HepG2 (cell line): ENCODE measurements at regions not wholly inside any gene's neighbourhood (a gene's known extent, or its start where the extent isn't known, plus 50 kb on each side); places are given as distances from the start of the nearest gene placed in this dataset.

Experiments
- MED13 ChIP-seq: sonication (generic); formaldehyde crosslinking; IDR thresholded peaks from 2 replicates; pipeline ENCODE4 v1.5.0; 2020; ENCODE audit warnings: missing genetic modification reagents
- PHB2 ChIP-seq: fragments of 450-650 bp; IDR thresholded peaks from 2 replicates; pipeline ENCODE4 v1.6.1; 2018; ENCODE audit not compliant: partially characterized antibody
- SIN3A ChIP-seq: IDR thresholded peaks from 2 replicates; pipeline ENCODE4 v1.6.1; 2011; ENCODE audit warnings: low read depth, mild to moderate bottlenecking, control low read depth, low read length, borderline replicate concordance
- SMARCE1 ChIP-seq: fragments of 450-650 bp; IDR thresholded peaks from 2 replicates; pipeline ENCODE4 v1.6.1; 2017; ENCODE audit warnings: borderline replicate concordance
- TCF7 ChIP-seq: sonication (generic); IDR thresholded peaks from 2 replicates; pipeline ENCODE4 v1.6.1; 2016; ENCODE audit warnings: antibody characterized with exemption, low read depth
- ZNF556 ChIP-seq: sonication (generic); formaldehyde crosslinking; IDR thresholded peaks from 2 replicates; pipeline ENCODE4 v1.4.0; 2020; ENCODE audit warnings: mild to moderate bottlenecking, missing genetic modification reagents, borderline replicate concordance
- TF ChIP-seq, protein P1 (sequence below), 2 experiments: fragments of 450-650 bp in 1 of 2; sonication (generic) in 1 of 2; formaldehyde crosslinking in 1 of 2; IDR thresholded peaks; 2 replicates each; pipeline versions ENCODE4 v1.6.1 to v1.8.0; 2016 to 2022; ENCODE audit warnings: antibody characterized with exemption in 1 of 2, mild to moderate bottlenecking in 1 of 2, missing genetic modification reagents in 1 of 2

DNA sequence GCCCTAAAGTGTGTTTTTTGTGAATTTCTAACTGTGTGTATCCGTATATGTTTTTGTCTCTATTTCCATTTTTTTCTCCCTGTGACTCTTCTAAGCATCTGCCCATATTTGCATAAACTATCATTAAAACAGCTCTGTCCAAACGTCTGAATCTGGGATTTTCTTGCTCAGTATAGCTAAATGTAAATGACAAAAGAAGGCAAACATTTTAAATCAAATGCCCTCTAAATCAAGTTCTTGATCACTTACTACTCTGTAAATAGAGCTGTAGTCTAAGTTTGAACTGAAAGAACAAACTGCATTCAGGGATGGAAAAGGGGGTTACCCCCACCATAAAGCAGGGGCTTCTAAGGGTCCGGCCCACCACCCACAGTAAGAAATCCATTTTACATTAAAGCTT, 432.0 kb upstream of the FAM241A start (continued):
- TF ChIP-seq PHB2 (no peak), TCF7 (no peak), SIN3A (no peak), ZNF556 (CRISPR knock-in tag) (no peak), MED13 (CRISPR knock-in tag) (no peak), SMARCE1 (no peak)
- TF ChIP-seq, protein P1, sequence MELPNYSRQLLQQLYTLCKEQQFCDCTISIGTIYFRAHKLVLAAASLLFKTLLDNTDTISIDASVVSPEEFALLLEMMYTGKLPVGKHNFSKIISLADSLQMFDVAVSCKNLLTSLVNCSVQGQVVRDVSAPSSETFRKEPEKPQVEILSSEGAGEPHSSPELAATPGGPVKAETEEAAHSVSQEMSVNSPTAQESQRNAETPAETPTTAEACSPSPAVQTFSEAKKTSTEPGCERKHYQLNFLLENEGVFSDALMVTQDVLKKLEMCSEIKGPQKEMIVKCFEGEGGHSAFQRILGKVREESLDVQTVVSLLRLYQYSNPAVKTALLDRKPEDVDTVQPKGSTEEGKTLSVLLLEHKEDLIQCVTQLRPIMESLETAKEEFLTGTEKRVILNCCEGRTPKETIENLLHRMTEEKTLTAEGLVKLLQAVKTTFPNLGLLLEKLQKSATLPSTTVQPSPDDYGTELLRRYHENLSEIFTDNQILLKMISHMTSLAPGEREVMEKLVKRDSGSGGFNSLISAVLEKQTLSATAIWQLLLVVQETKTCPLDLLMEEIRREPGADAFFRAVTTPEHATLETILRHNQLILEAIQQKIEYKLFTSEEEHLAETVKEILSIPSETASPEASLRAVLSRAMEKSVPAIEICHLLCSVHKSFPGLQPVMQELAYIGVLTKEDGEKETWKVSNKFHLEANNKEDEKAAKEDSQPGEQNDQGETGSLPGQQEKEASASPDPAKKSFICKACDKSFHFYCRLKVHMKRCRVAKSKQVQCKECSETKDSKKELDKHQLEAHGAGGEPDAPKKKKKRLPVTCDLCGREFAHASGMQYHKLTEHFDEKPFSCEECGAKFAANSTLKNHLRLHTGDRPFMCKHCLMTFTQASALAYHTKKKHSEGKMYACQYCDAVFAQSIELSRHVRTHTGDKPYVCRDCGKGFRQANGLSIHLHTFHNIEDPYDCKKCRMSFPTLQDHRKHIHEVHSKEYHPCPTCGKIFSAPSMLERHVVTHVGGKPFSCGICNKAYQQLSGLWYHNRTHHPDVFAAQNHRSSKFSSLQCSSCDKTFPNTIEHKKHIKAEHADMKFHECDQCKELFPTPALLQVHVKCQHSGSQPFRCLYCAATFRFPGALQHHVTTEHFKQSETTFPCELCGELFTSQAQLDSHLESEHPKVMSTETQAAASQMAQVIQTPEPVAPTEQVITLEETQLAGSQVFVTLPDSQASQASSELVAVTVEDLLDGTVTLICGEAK (IDR thresholded peaks at IDR 0.05) = no peak
- TF ChIP-seq, protein P1 (CRISPR knock-in tag; IDR thresholded peaks at IDR 0.05) = no peak
